ENCODE measurements at regions not wholly inside any gene's neighbourhood (a gene's known extent, or its start where the extent isn't known, plus 50 kb on each side); places are given as distances from the start of the nearest gene placed in this dataset.

GRCh38 chr2:149725234-149725633 is 137.7 kb upstream of the MMADHC start:
- TF ChIP-seq CTCF (IDR thresholded peaks at IDR 0.05) (no peak), POLR2A (IDR thresholded peaks at IDR 0.05) (no peak)
